ENCODE measurements at regions not wholly inside any gene's neighbourhood (a gene's known extent, or its start where the extent isn't known, plus 50 kb on each side); places are given as distances from the start of the nearest gene placed in this dataset.

DNA sequence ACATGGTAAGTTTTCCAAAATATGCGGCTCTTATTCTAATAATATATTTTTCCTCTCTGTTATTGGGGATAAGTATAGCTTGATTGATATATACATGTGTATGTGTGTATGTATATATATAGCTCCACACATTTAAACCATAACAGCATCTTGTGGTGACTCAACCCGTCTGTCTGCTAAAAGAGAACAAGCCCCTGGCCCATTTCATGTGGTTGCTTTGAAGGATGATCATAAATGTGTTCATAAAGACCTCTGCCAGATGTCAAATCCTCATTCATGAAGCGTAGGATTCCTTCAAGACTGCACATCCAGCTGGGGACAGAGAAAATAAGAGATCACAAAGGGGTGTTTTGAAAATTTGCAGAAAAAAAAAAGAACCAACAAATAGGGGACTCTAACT is 79.3 kb downstream of the RHOB start:
- no peak overlapping the region for H2AFZ ChIP-seq (ENCODE audit: low read depth, low read length)
- H3K27ac ChIP-seq (ENCODE audit: extremely low read depth, low read depth, low read length) = no peak overlapping the region
- TF ChIP-seq C11orf30 (IDR thresholded peaks at IDR 0.05; ENCODE audit: low read depth) = no peak
- TF ChIP-seq TBL1XR1 (IDR thresholded peaks at IDR 0.05; ENCODE audit: low read length in 2 of 2) = no peak
- no peak for TF ChIP-seq HEY1 (CRISPR knock-in tag; IDR thresholded peaks at IDR 0.05; ENCODE audit: borderline replicate concordance)
- TF ChIP-seq, protein P1, sequence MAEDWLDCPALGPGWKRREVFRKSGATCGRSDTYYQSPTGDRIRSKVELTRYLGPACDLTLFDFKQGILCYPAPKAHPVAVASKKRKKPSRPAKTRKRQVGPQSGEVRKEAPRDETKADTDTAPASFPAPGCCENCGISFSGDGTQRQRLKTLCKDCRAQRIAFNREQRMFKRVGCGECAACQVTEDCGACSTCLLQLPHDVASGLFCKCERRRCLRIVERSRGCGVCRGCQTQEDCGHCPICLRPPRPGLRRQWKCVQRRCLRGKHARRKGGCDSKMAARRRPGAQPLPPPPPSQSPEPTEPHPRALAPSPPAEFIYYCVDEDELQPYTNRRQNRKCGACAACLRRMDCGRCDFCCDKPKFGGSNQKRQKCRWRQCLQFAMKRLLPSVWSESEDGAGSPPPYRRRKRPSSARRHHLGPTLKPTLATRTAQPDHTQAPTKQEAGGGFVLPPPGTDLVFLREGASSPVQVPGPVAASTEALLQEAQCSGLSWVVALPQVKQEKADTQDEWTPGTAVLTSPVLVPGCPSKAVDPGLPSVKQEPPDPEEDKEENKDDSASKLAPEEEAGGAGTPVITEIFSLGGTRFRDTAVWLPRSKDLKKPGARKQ (CRISPR knock-in tag; IDR thresholded peaks at IDR 0.05) = no peak
- TF ChIP-seq CREBBP (IDR thresholded peaks at IDR 0.05; ENCODE audit: low read depth, low read length) = no peak
- TF ChIP-seq, protein P2, sequence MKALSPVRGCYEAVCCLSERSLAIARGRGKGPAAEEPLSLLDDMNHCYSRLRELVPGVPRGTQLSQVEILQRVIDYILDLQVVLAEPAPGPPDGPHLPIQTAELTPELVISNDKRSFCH (CRISPR knock-in tag; IDR thresholded peaks at IDR 0.05) = no peak
- TF ChIP-seq, protein P2 (tag; IDR thresholded peaks at IDR 0.05) = no peak
- no peak for TF ChIP-seq ARHGAP35 (IDR thresholded peaks at IDR 0.05; ENCODE audit: partially characterized antibody)
- TF ChIP-seq ZNF23 (CRISPR knock-in tag; IDR thresholded peaks at IDR 0.05) = no peak
- no peak for TF ChIP-seq HDAC6 (IDR thresholded peaks at IDR 0.05; ENCODE audit: low read depth, low read length)
- TF ChIP-seq ZBTB1 (CRISPR knock-in tag; IDR thresholded peaks at IDR 0.05; ENCODE audit: borderline replicate concordance, low read depth) = no peak
- peaks cover 0 to 24% of the 10 kb centered on the region in 2 experiments; a peak in 2 of 5 replicates for H3K27me3 ChIP-seq (ENCODE audit: control insufficient read depth in 2 of 2, insufficient read depth in 2 of 2, low read length in 2 of 2)
- no peak overlapping the region for H3K4me3 ChIP-seq
- no peaks in the 10 kb centered on the region for H4K20me1 ChIP-seq (replicated peaks; ENCODE audit: control insufficient read depth, insufficient read depth, low read length)
- no peak overlapping the region for H3K4me2 ChIP-seq (ENCODE audit: insufficient read depth, low read length)
- H3K9ac ChIP-seq (ENCODE audit: insufficient read depth in 1 of 2, low read depth in 2 of 2, low read length in 2 of 2) = no peak overlapping the region
- no peak for FAIRE-seq
- CTCF ChIA-PET (ENCODE audit: low intra/inter-chr PET ratio) = no interaction called here
- H3K79me2 ChIP-seq (ENCODE audit: control insufficient read depth, insufficient read depth, low read length) = no peaks in the 10 kb centered on the region
- no peaks in the 10 kb centered on the region for H3K36me3 ChIP-seq (ENCODE audit: control insufficient read depth, insufficient read depth, low read length)
- no TSS peak for BruUV-seq (replicated peaks)
- no peak for DNase-seq (ENCODE audit: extremely low read depth in 1 of 4, low spot score in 3 of 4)
- H3K9me1 ChIP-seq (ENCODE audit: control insufficient read depth, insufficient read depth, low read length) = no peaks in the 10 kb centered on the region
- peaks cover 17 to 18% of the 10 kb centered on the region in 2 experiments for H3K4me1 ChIP-seq (replicated peaks in 1 of 2; ENCODE audit: control insufficient read depth in 2 of 2, insufficient read depth in 2 of 2, low read length in 2 of 2)
- intact Hi-C loops (cut with micrococcal nuclease) = no loop called here
- WGBS (ENCODE audit: insufficient coverage, low coverage, missing lambda C conversion rate) = 80% methylated on average over 3 of the region's 3 CpGs
- ATAC-seq = no peak
- no peaks in the 10 kb centered on the region for H3K9me3 ChIP-seq (replicated peaks; ENCODE audit: control insufficient read depth, insufficient read depth, low read depth, low read length)
- POLR2A ChIA-PET = interaction anchor here (0.6 to 1.5 kb wide), 4 partner anchors 11 to 17 kb away, joined by 3 to 6 read pairs (median 3); no protein-coding TSS in a partner anchor
- in situ Hi-C loops (cut with MboI) = no loop called here
